B cell (primary cell): ENCODE measurements at regions not wholly inside any gene's neighbourhood (a gene's known extent, or its start where the extent isn't known, plus 50 kb on each side); places are given as distances from the start of the nearest gene placed in this dataset.

ENCODE experiments used
- ATAC-seq: fragments of 200-7000 bp; cut with Tn5 transposase; one replicate; pipeline ENCODE4 v1.10.0; 2021; ENCODE audit warnings: low read depth, mild to moderate bottlenecking, moderate number of reproducible peaks, moderate library complexity
- CTCF ChIA-PET: fragments of 350-600 bp; sonication (Branson Sonifier 250); formaldehyde crosslinking; loops from one replicate; lab custom pipeline; 2021; ENCODE audit warnings: antibody characterized with exemption, inconsistent platforms; lab: Charles Lee
- POLR2A ChIA-PET: fragments of 350-600 bp; sonication (Branson Sonifier 250); formaldehyde crosslinking; loops from one replicate; lab custom pipeline; 2021; ENCODE audit warnings: antibody characterized with exemption; lab: Charles Lee
- DNase-seq: peaks from one replicate; pipeline ENCODE4 v3.0.0; 2013
- H2AFZ ChIP-seq: 2 replicates; pipeline ENCODE4 v1.6.1; 2012; ENCODE audit warnings: mild to moderate bottlenecking, low read depth, low read length; ENCODE audit not compliant: insufficient read depth, poor library complexity, severe bottlenecking
- H3K27ac ChIP-seq, 2 donors: 1 replicate in 1 of 2; 2 replicates in 1 of 2; pipeline ENCODE4 v1.5.1; 2012 to 2013; ENCODE audit warnings: low read length in 2 of 2, mild to moderate bottlenecking in 2 of 2, moderate library complexity in 1 of 2
- H3K27me3 ChIP-seq, 4 experiments: fragments of 200-600 bp in 1 of 4; sonication (generic) in 1 of 4; replicated peaks in 1 of 4; 1 replicate in 2 of 4; 2 replicates in 2 of 4; pipeline versions ENCODE4 v1.6.1 to v1.7.0; 2013 to 2016; ENCODE audit warnings: low read length in 3 of 4, mild to moderate bottlenecking in 2 of 4, mixed read lengths in 1 of 4, moderate library complexity in 1 of 4; ENCODE audit not compliant: insufficient read depth in 4 of 4, control insufficient read depth in 3 of 4; ENCODE audit errors: control extremely low read depth in 1 of 4
- H3K36me3 ChIP-seq, 2 experiments: replicated peaks in 1 of 2; 1 replicate in 1 of 2; 2 replicates in 1 of 2; pipeline versions ENCODE4 v1.6.1 to v1.7.1; 2013; ENCODE audit warnings: low read length in 1 of 2; ENCODE audit not compliant: insufficient read depth in 2 of 2, control insufficient read depth in 1 of 2; ENCODE audit errors: control extremely low read depth in 1 of 2, extremely low read depth in 1 of 2
- H3K4me1 ChIP-seq, 2 donors: fragments of 200-600 bp in 1 of 2; sonication (generic) in 1 of 2; 1 replicate in 1 of 2; 2 replicates in 1 of 2; pipeline versions ENCODE4 v1.5.1 to v1.6.1; 2013 to 2017; ENCODE audit warnings: low read length in 2 of 2; ENCODE audit not compliant: control insufficient read depth in 2 of 2, insufficient read depth in 2 of 2
- H3K4me2 ChIP-seq: replicated peaks from 2 replicates; pipeline ENCODE3; 2012; ENCODE audit warnings: mild to moderate bottlenecking, low read depth, low read length; ENCODE audit not compliant: poor library complexity, severe bottlenecking
- H3K4me3 ChIP-seq, 5 experiments: fragments of 200-600 bp in 1 of 5; sonication (generic) in 1 of 5; 1 replicate in 3 of 5; 2 replicates in 2 of 5; pipeline versions ENCODE4 v1.5.1 to v1.7.0; 2011 to 2016; ENCODE audit warnings: low read length in 4 of 5, mild to moderate bottlenecking in 4 of 5, low read depth in 2 of 5, control low read depth in 1 of 5, moderate library complexity in 1 of 5; ENCODE audit not compliant: insufficient read depth in 1 of 5; ENCODE audit errors: control extremely low read depth in 1 of 5, extremely low read depth in 1 of 5
- H3K79me2 ChIP-seq: fragments of 200-600 bp; sonication (generic); one replicate; pipeline ENCODE4 v1.6.0; 2016; ENCODE audit warnings: low read length; ENCODE audit not compliant: control insufficient read depth, insufficient read depth
- H3K9ac ChIP-seq: fragments of 200-600 bp; sonication (generic); 2 replicates; pipeline ENCODE4 v1.6.1; 2017; ENCODE audit warnings: mild to moderate bottlenecking, low read length, moderate library complexity
- H3K9me3 ChIP-seq, 3 donors: one replicate each; pipeline versions ENCODE4 v1.6.1 to v1.7.1; 2013; ENCODE audit warnings: low read length in 2 of 3; ENCODE audit not compliant: control insufficient read depth in 2 of 3, insufficient read depth in 1 of 3; ENCODE audit errors: control extremely low read depth in 1 of 3
- H4K20me1 ChIP-seq: 2 replicates; pipeline ENCODE4 v1.6.0; 2012; ENCODE audit warnings: mild to moderate bottlenecking, low read length; ENCODE audit not compliant: insufficient read depth, control insufficient read depth, poor library complexity, severe bottlenecking
- H3K27ac Mint-ChIP-seq: one replicate; pipeline ENCODE4 v1.8.0; 2021; ENCODE audit warnings: mixed read lengths
- H3K27me3 Mint-ChIP-seq: one replicate; pipeline ENCODE4 v1.8.0; 2021; ENCODE audit warnings: mixed read lengths
- H3K4me1 Mint-ChIP-seq: one replicate; pipeline ENCODE4 v1.8.0; 2021; ENCODE audit warnings: mixed read lengths
- H3K4me3 Mint-ChIP-seq: one replicate; pipeline ENCODE4 v1.8.0; 2021; ENCODE audit warnings: mixed read lengths
- H3K9me3 Mint-ChIP-seq: one replicate; pipeline ENCODE4 v1.8.0; 2022; ENCODE audit warnings: mixed read lengths; ENCODE audit not compliant: insufficient read depth
- CTCF ChIP-seq: fragments of 200-600 bp; IDR thresholded peaks from one replicate; pipeline ENCODE4 v1.8.0; 2022; ENCODE audit warnings: antibody characterized with exemption, mild to moderate bottlenecking
- EZH2 ChIP-seq: IDR thresholded peaks from 2 replicates; pipeline ENCODE4 v1.6.1; 2012; ENCODE audit warnings: borderline replicate concordance, low read depth, mild to moderate bottlenecking, moderate library complexity, low read length; ENCODE audit not compliant: insufficient read depth, poor library complexity, severe bottlenecking
- WGBS: methylation state at CpG from one replicate; pipeline ENCODE4 v1.1.5; 2013; ENCODE audit warnings: missing lambda C conversion rate; ENCODE audit not compliant: insufficient coverage; 5-methylcytosine and 5-hydroxymethylcytosine counted together
- intact Hi-C: fragments of 100-400 bp; cut with micrococcal nuclease; formaldehyde crosslinking; loops from one replicate; pipeline ENCODE4 v1.10.0; 2022

DNA sequence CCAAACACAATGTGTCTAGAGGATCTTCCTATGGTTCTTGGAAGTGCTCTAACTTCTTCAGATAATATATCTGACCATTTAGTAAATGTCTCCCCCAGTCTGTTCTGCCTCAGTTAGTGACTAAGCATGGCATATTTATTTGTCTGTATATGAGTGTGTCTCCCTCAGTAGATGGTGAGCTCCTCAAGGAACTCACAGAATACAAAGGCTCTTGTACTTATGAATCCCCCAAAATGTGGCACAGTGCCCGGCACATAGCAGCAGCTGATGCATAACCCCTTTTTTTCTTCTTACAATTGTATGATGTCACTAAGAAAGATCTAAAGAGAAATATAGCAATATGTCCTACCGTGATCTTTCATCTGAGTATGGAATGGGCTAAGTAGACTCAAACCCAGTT lies 264.7 kb upstream of the PRICKLE1 start:
- no peaks in the 10 kb centered on the region for H3K9me3 ChIP-seq
- ChIA-PET POLR2A (no interaction called here), CTCF (no interaction called here)
- DNase-seq (no peak), ATAC-seq (no peak)
- no peak overlapping the region for H3K4me2 ChIP-seq
- no peak overlapping the region for H3K27ac ChIP-seq
- H3K4me3 ChIP-seq: no peak overlapping the region
- no peak overlapping the region for H2AFZ ChIP-seq
- no peaks in the 10 kb centered on the region for H3K27me3 ChIP-seq
- Mint-ChIP-seq H3K27ac (no peak overlapping the region), H3K27me3 (peaks cover 3% of the 10 kb centered on the region), H3K4me3 (no peak overlapping the region), H3K9me3 (no peaks in the 10 kb centered on the region), H3K4me1 (no peaks in the 10 kb centered on the region)
- no peaks in the 10 kb centered on the region for H3K4me1 ChIP-seq
- H4K20me1 ChIP-seq: no peaks in the 10 kb centered on the region
- H3K79me2 ChIP-seq: no peaks in the 10 kb centered on the region
- intact Hi-C loops: no loop called here
- no CpG with 5 or more reads among the region's 2 CpGs for WGBS
- H3K36me3 ChIP-seq: no peaks in the 10 kb centered on the region
- H3K9ac ChIP-seq: no peak overlapping the region
- TF ChIP-seq EZH2 (no peak), CTCF (no peak)

DNA sequence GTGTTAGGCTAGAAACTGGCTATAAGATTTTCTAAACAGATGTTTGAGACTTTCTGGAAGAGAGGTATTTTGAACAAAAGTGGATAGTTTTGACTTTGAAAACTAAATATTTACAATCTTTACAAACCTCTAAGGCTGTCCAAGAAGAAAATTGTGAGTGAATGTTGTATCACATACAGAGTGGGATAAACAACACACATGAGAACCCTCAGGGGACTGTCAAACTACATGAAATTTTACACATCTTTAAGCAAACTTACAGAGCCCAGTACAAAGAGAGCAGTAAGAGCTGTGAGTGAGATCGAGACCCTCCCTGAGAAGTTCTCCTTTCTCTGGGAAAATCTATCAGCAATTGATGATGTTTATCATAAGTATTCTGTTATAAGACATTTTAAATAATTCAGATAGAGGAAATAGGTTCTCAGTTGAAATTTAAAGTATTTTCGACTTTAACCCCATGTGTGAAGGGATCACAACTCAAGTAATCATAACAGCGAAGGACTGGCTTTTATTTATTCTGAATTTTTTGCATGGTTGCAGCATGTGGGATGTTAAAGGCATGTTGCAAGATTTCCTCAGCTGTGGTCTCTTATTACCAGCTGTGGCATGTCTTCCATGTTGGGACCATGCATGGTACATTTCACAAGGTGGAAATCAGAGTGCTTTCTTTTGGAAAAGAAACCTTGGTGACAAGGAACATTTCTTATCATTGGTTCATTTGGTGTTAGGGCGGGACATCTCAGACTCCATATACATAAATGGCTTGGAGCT lies 264.0 kb upstream of the PRICKLE1 start:
- H3K4me3 ChIP-seq: no peak overlapping the region
- H3K9me3 Mint-ChIP-seq: no peaks in the 10 kb centered on the region
- no peak overlapping the region for H3K4me2 ChIP-seq
- no peaks in the 10 kb centered on the region for H3K4me1 ChIP-seq
- H3K27ac ChIP-seq: no peak overlapping the region
- H3K4me3 Mint-ChIP-seq: no peak overlapping the region
- H3K4me1 Mint-ChIP-seq: no peaks in the 10 kb centered on the region
- TF ChIP-seq CTCF (no peak), EZH2 (no peak)
- no peaks in the 10 kb centered on the region for H3K36me3 ChIP-seq
- no peaks in the 10 kb centered on the region for H3K79me2 ChIP-seq
- ATAC-seq: no peak
- 86% methylated on average over 1 of the region's 4 CpGs for WGBS
- no peak overlapping the region for H3K27ac Mint-ChIP-seq
- intact Hi-C loops: no loop called here
- ChIA-PET CTCF (no interaction called here), POLR2A (no interaction called here)
- H3K27me3 Mint-ChIP-seq: peaks cover 3% of the 10 kb centered on the region
- H4K20me1 ChIP-seq: no peaks in the 10 kb centered on the region
- DNase-seq: no peak
- no peaks in the 10 kb centered on the region for H3K27me3 ChIP-seq
- no peak overlapping the region for H2AFZ ChIP-seq
- H3K9ac ChIP-seq: no peak overlapping the region
- H3K9me3 ChIP-seq: no peaks in the 10 kb centered on the region
